GM12872 (cell line): ENCODE measurements at regions not wholly inside any gene's neighbourhood (a gene's known extent, or its start where the extent isn't known, plus 50 kb on each side); places are given as distances from the start of the nearest gene placed in this dataset.
A peak's percentile ranks its signal among the peaks of the same experiment; 100 is the strongest.

Experiments used
- TF ChIP-seq, protein P1 (sequence below): IDR thresholded peaks from 3 replicates; pipeline ENCODE4 v1.5.1; 2011; ENCODE audit warnings: low read depth, mild to moderate bottlenecking, low read length, moderate library complexity; ENCODE audit not compliant: insufficient read depth

DNA sequence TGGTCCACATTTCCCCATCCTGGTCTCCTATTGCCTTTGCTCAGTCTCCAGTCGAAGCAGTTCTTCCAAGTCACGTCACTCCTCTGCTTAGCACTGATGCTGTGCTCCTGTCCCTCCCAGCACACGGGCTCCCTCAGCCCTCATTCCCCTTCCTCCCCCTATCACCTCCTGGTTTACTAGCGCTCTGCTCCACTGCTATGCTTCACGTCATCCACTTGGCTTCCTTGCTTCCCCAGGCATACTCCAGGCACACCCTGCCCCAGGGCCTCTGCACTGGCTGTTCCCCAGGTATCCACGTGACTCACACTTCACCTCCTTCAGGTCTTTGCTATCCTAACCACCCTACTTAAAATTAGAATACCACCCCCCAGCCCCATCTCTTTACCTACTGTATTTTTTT lies 269.3 kb downstream of the GLI2 start:
- TF ChIP-seq, protein P1, sequence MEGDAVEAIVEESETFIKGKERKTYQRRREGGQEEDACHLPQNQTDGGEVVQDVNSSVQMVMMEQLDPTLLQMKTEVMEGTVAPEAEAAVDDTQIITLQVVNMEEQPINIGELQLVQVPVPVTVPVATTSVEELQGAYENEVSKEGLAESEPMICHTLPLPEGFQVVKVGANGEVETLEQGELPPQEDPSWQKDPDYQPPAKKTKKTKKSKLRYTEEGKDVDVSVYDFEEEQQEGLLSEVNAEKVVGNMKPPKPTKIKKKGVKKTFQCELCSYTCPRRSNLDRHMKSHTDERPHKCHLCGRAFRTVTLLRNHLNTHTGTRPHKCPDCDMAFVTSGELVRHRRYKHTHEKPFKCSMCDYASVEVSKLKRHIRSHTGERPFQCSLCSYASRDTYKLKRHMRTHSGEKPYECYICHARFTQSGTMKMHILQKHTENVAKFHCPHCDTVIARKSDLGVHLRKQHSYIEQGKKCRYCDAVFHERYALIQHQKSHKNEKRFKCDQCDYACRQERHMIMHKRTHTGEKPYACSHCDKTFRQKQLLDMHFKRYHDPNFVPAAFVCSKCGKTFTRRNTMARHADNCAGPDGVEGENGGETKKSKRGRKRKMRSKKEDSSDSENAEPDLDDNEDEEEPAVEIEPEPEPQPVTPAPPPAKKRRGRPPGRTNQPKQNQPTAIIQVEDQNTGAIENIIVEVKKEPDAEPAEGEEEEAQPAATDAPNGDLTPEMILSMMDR, result no peak

DNA sequence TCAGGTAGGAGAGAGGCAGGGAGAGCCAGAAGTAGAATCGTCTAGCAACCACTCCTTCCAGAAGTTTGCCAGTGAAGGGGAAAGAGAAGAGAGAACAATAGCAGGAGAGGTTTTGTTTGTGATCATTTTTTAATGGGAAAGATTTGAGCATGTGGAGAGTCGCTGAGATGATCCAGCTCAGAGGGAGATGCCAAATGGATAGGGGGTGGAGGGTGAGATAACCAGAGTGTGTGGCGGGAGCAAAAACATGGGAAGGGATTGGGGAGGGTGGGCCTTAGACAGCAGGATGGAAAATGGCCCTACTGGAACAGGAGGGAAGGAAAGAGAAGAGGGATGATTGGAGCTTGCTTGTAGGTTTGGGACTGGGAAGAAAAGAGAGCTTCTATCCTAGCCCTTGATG lies 269.8 kb downstream of the GLI2 start:
- TF ChIP-seq, protein P1, result no peak

DNA sequence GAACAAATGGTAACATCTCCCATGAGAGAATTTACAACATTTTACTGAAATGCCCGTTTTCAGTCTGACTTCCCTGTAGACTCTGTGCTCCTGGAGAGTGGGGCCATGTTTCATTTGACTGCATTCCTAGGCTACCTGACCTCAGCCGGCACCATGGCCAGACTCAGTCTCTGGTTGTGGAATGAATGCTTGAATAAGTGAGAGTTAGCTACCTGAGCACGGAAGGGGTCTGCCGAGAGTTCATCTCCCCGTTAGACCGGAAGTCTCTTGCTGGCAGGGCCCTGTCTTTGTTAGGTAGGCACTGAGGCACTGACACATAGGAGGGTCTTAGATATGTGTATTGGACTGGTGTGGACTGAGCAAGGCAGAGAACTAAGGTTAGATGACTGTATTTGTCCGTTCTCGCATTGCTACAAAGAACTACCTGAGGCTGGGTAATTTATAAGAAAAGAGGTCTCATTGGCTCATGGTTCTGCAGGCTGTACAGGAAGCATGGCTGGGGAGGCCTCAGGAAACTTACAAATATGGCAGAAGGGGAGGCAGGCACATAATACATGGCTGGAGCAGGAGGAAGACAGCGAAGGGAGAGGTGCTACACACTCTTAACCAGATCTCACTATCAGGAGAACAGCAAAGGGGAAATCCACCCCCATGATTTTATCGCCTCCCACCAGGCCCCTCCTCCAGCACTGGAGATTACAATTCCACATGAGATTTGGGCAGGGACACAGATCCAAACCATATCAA lies 271.2 kb downstream of the GLI2 start:
- TF ChIP-seq, protein P1, result no peak

DNA sequence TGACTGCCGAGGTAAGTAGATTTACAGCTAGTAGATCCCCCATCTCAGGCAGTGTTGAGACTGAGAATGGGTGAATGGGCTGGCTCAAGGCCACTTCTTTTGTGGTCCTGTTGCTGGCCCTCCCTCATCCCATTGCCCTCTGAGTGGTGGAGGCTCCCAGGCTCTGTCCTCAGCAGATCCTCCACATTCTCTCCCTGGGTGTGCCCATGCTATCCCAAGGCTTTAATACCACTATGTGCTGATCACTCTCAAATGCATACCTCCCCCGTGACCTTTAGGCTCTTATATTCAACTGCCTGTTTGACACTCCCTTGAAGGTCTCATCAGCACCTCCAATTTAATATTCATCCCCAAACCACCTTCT lies 271.8 kb downstream of the GLI2 start:
- TF ChIP-seq, protein P1, result no peak

DNA sequence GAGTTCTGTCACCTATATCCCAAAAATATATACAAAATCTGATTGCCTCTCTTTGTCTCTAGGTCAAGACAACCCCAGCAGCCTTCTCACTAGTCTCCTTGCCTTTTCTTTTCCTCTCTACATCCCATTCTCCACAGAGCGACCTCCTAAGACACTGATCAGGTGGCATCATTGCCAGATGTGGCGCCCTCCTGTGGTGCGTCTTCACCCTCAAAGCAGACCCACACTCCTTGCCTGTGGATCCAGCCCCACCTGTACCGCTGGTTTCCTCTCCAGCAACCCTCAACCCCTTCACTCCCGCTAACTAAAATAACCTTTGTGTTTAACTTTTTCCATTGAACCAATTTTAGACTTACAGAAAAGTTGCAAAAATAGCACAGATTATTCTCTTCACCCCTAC lies 273.3 kb downstream of the GLI2 start:
- TF ChIP-seq, protein P1, result peak; percentile 37; the same call in 1 of the 3 replicates

DNA sequence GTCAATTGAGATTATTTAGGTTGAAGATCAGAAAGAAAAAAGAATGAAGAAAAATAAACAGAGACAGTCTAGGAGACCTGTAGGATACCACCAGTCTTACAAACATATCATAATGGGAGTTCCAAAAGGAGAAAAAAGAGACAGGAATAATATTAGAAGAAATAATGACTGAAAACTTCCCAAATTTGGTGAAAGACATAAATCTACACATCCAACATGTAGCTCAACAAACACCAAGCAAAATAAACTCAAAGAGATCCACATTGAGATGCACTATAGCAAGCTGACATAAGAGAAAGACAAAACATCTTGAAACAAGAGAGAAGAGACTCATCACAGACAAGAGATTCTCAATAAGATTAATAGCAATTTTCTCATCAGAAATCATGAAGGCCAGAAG lies 274.0 kb downstream of the TFCP2L1 start:
- TF ChIP-seq, protein P1, result no peak

DNA sequence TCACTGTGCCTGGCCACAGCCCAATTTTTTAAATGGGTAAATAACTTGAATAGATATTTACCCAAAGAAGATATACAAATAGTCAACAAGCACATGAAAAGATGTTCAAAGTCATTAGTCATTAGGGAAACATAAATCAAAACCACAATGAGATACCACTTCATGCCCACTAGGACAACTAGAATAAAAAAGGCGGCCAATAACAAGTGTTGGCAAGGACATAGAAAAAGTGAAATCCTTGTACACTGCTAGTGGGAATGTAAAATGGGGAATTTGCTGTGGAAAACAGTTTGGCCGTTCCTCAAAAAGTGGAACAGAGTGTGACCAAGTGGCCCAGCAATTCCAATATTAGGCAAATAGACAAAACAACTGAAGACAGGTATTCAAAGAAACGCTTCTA lies 270.1 kb downstream of the TFCP2L1 start:
- TF ChIP-seq, protein P1, result no peak
